ENCODE measurements at regions not wholly inside any gene's neighbourhood (a gene's known extent, or its start where the extent isn't known, plus 50 kb on each side); places are given as distances from the start of the nearest gene placed in this dataset.
"Not testable (repeated sequence)": the region's sequence is repeated elsewhere in the genome, so short reads cannot be mapped to it uniquely, and the experiment has no call there.

GRCh38 chr1:166484871-166485270, 318.1 kb upstream of the FAM78B start:
- DNase-seq (ENCODE audit: low spot score in 2 of 2) (no peak), FAIRE-seq (no peak)

- DNase-seq (ENCODE audit: low spot score in 2 of 2) = no peak
- FAIRE-seq = no peak
Measured at GRCh38 chr1:166485620-166486019, 318.8 kb upstream of the FAM78B start.

- no peak for FAIRE-seq
- DNase-seq (ENCODE audit: low spot score in 2 of 2) = no peak
Measured at GRCh38 chr1:166488327-166488726, 321.5 kb upstream of the FAM78B start.

GRCh38 chr1:166489356-166489669, 322.5 kb upstream of the FAM78B start:
- no peak for DNase-seq (ENCODE audit: low spot score in 2 of 2)
- no peak for FAIRE-seq

- DNase-seq (ENCODE audit: low spot score in 2 of 2) (no peak), FAIRE-seq (no peak)
Measured at GRCh38 chr1:166489670-166490436, 323.1 kb upstream of the FAM78B start.

- FAIRE-seq = no peak
- no peak for DNase-seq (ENCODE audit: low spot score in 2 of 2)
Measured at GRCh38 chr1:166490437-166490991, 323.7 kb upstream of the FAM78B start.

GRCh38 chr1:166493765-166494164, 327.0 kb upstream of the FAM78B start:
- DNase-seq (ENCODE audit: low spot score in 2 of 2); FAIRE-seq: not testable (repeated sequence)

GRCh38 chr1:166507347-166507746, 331.9 kb upstream of the POGK start:
- FAIRE-seq (peak; percentile 74), DNase-seq (ENCODE audit: low spot score in 2 of 2) (no peak)

GRCh38 chr1:166511761-166512160, 327.5 kb upstream of the POGK start:
- DNase-seq (ENCODE audit: low spot score in 2 of 2) (no peak), FAIRE-seq (no peak)

GRCh38 chr1:166514067-166514466, 325.2 kb upstream of the POGK start:
- DNase-seq (ENCODE audit: low spot score in 2 of 2) (no peak), FAIRE-seq (no peak)

- FAIRE-seq (no peak), DNase-seq (ENCODE audit: low spot score in 2 of 2) (no peak)
Measured at GRCh38 chr1:166527752-166528151, 311.5 kb upstream of the POGK start.

- FAIRE-seq = peak; percentile 69
- DNase-seq (ENCODE audit: low spot score in 2 of 2) = no peak
Measured at GRCh38 chr1:166538646-166539045, 300.6 kb upstream of the POGK start.

GRCh38 chr1:166544036-166544435, 295.2 kb upstream of the POGK start:
- DNase-seq (ENCODE audit: low spot score in 2 of 2) = no peak
- FAIRE-seq = no peak

- no peak for FAIRE-seq
- no peak for DNase-seq (ENCODE audit: low spot score in 2 of 2)
Measured at GRCh38 chr1:166544561-166544960, 294.7 kb upstream of the POGK start.

- FAIRE-seq (no peak), DNase-seq (ENCODE audit: low spot score in 2 of 2) (no peak)
Measured at GRCh38 chr1:166552706-166553105, 286.6 kb upstream of the POGK start.

- no peak for FAIRE-seq
- no peak for DNase-seq (ENCODE audit: low spot score in 2 of 2)
Measured at GRCh38 chr1:166570954-166571353, 268.3 kb upstream of the POGK start.

GRCh38 chr1:166573199-166573598, 266.1 kb upstream of the POGK start:
- FAIRE-seq (no peak), DNase-seq (ENCODE audit: low spot score in 2 of 2) (no peak)

GRCh38 chr1:166579557-166580501, 259.4 kb upstream of the POGK start:
- no peak for FAIRE-seq
- no peak for DNase-seq (ENCODE audit: low spot score in 2 of 2)

- DNase-seq (ENCODE audit: low spot score in 2 of 2) = no peak
Measured at GRCh38 chr1:166588741-166589140, 250.5 kb upstream of the POGK start.

GRCh38 chr1:166590161-166590560, 249.1 kb upstream of the POGK start:
- DNase-seq (ENCODE audit: low spot score in 2 of 2) = no peak
- no peak for FAIRE-seq

More at GRCh38 chr1:166588741-166589140, 250.5 kb upstream of the POGK start:
- no peak for FAIRE-seq

- DNase-seq (ENCODE audit: low spot score in 2 of 2) = no peak
- no peak for FAIRE-seq
Measured at GRCh38 chr1:166594646-166595045, 244.6 kb upstream of the POGK start.

Measured in frontal cortex (tissue), 3 donors.